ENCODE measurements at regions not wholly inside any gene's neighbourhood (a gene's known extent, or its start where the extent isn't known, plus 50 kb on each side); places are given as distances from the start of the nearest gene placed in this dataset.

GRCh38 chr21:27536319-27536718, 569.4 kb upstream of the ADAMTS5 start:
- Histone ChIP-seq H3K27me3 (replicated peaks) (no peaks in the 10 kb centered on the region), H3K27ac (no peak overlapping the region), H3K36me3 (replicated peaks) (no peaks in the 10 kb centered on the region), H3K4me3 (ENCODE audit: low read depth, low read length) (no peak overlapping the region)
- TF ChIP-seq, protein P1, sequence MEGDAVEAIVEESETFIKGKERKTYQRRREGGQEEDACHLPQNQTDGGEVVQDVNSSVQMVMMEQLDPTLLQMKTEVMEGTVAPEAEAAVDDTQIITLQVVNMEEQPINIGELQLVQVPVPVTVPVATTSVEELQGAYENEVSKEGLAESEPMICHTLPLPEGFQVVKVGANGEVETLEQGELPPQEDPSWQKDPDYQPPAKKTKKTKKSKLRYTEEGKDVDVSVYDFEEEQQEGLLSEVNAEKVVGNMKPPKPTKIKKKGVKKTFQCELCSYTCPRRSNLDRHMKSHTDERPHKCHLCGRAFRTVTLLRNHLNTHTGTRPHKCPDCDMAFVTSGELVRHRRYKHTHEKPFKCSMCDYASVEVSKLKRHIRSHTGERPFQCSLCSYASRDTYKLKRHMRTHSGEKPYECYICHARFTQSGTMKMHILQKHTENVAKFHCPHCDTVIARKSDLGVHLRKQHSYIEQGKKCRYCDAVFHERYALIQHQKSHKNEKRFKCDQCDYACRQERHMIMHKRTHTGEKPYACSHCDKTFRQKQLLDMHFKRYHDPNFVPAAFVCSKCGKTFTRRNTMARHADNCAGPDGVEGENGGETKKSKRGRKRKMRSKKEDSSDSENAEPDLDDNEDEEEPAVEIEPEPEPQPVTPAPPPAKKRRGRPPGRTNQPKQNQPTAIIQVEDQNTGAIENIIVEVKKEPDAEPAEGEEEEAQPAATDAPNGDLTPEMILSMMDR (IDR thresholded peaks at IDR 0.05; ENCODE audit: low read depth, low read length, missing control alignments), result no peak
- in situ Hi-C loops (cut with HindIII; ENCODE audit: low pct_ligation_motif_present, low sequenced_read_pairs), result no loop called here
- no peak for DNase-seq

DNA sequence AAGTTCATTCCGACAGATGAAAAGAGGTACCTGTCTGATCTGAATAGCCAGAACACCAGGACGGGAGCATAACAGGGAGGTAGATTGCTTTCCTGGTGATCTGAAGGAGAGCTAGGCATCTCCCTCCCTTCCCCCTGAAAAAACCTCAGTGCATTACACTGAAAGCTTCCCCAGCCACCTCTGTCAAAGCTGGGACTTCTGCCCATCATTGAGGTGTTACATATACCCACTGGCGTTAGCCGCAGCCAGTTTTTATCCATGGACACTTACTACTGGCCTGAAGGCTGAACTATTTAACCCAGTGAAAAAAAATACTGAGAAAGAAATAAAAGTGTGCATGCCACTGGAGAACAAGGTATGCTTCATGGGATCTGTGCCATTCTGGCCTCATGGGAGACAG, 568.3 kb upstream of the ADAMTS5 start:
- TF ChIP-seq, protein P1 (IDR thresholded peaks at IDR 0.05; ENCODE audit: low read depth, low read length, missing control alignments), result no peak
- in situ Hi-C loops (cut with HindIII; ENCODE audit: low pct_ligation_motif_present, low sequenced_read_pairs), result no loop called here
- no peaks in the 10 kb centered on the region for H3K36me3 ChIP-seq (replicated peaks)

GRCh38 chr21:27534206-27534605, 567.3 kb upstream of the ADAMTS5 start:
- H3K27me3 ChIP-seq (replicated peaks), result no peaks in the 10 kb centered on the region
- H3K36me3 ChIP-seq (replicated peaks), result no peaks in the 10 kb centered on the region
- no peak overlapping the region for H3K4me3 ChIP-seq (ENCODE audit: low read depth, low read length)
- DNase-seq, result no peak
- no peak overlapping the region for H3K27ac ChIP-seq
- in situ Hi-C loops (cut with HindIII; ENCODE audit: low pct_ligation_motif_present, low sequenced_read_pairs), result no loop called here
- TF ChIP-seq, protein P1 (IDR thresholded peaks at IDR 0.05; ENCODE audit: low read depth, low read length, missing control alignments), result no peak

More for the DNA sequence above, 568.3 kb upstream of the ADAMTS5 start:
- Histone ChIP-seq H3K27ac (no peak overlapping the region), H3K4me3 (ENCODE audit: low read depth, low read length) (no peak overlapping the region), H3K27me3 (replicated peaks) (no peaks in the 10 kb centered on the region)
- DNase-seq, result no peak

- H3K27ac ChIP-seq, result peak overlapping the region; percentile 5
- H3K27me3 ChIP-seq (replicated peaks), result no peaks in the 10 kb centered on the region
- no peak overlapping the region for H3K4me3 ChIP-seq (ENCODE audit: low read depth, low read length)
- no peaks in the 10 kb centered on the region for H3K36me3 ChIP-seq (replicated peaks)
- peak; percentile 63 for DNase-seq
- in situ Hi-C loops (cut with HindIII; ENCODE audit: low pct_ligation_motif_present, low sequenced_read_pairs), result no loop called here
- TF ChIP-seq, protein P1 (IDR thresholded peaks at IDR 0.05; ENCODE audit: low read depth, low read length, missing control alignments), result no peak
These were observed 565.2 kb upstream of the ADAMTS5 start for GRCh38 chr21:27532076-27532475.

GRCh38 chr21:27528697-27529096, 561.8 kb upstream of the ADAMTS5 start:
- Histone ChIP-seq H3K27ac (no peak overlapping the region), H3K4me3 (ENCODE audit: low read depth, low read length) (no peak overlapping the region), H3K36me3 (replicated peaks) (no peaks in the 10 kb centered on the region), H3K27me3 (replicated peaks) (no peaks in the 10 kb centered on the region)
- in situ Hi-C loops (cut with HindIII; ENCODE audit: low pct_ligation_motif_present, low sequenced_read_pairs), result no loop called here
- DNase-seq, result no peak
- TF ChIP-seq, protein P1 (IDR thresholded peaks at IDR 0.05; ENCODE audit: low read depth, low read length, missing control alignments), result no peak

- H3K4me3 ChIP-seq (ENCODE audit: low read depth, low read length), result no peak overlapping the region
- no peaks in the 10 kb centered on the region for H3K36me3 ChIP-seq (replicated peaks)
- peak; percentile 35 for DNase-seq
- in situ Hi-C loops (cut with HindIII; ENCODE audit: low pct_ligation_motif_present, low sequenced_read_pairs), result no loop called here
- no peak overlapping the region for H3K27ac ChIP-seq
- H3K27me3 ChIP-seq (replicated peaks), result no peaks in the 10 kb centered on the region
- TF ChIP-seq, protein P1 (IDR thresholded peaks at IDR 0.05; ENCODE audit: low read depth, low read length, missing control alignments), result no peak
These were observed 559.6 kb upstream of the ADAMTS5 start for GRCh38 chr21:27526451-27526850.

All from brain microvascular endothelial cell (primary cell).